RWPE2 (cell line): ENCODE measurements at regions not wholly inside any gene's neighbourhood (a gene's known extent, or its start where the extent isn't known, plus 50 kb on each side); places are given as distances from the start of the nearest gene placed in this dataset.

Experiments used
- ATAC-seq: fragments of 200-7000 bp; cut with Tn5 transposase; 3 replicates; pipeline ENCODE4 v1.9.1; 2021; ENCODE audit warnings: low read depth
- DNase-seq: peaks from one replicate; pipeline ENCODE4 v3.0.0-alpha.2; 2020; ENCODE audit warnings: low spot score
- H3K27ac ChIP-seq: fragments of 450-650 bp; 2 replicates; pipeline ENCODE4 v1.5.1; 2017; ENCODE audit warnings: mild to moderate bottlenecking; ENCODE audit not compliant: poor library complexity, severe bottlenecking
- H3K27me3 ChIP-seq: fragments of 250-450 bp; sonication (Bioruptor Pico); 2 replicates; pipeline ENCODE4 v1.5.1; 2021; ENCODE audit warnings: mild to moderate bottlenecking, moderate library complexity; ENCODE audit not compliant: insufficient read depth, poor library complexity, severe bottlenecking
- H3K36me3 ChIP-seq: fragments of 250-450 bp; sonication (Bioruptor Pico); 2 replicates; pipeline ENCODE4 v1.5.1; 2020; ENCODE audit warnings: low read depth, mild to moderate bottlenecking, moderate library complexity
- H3K4me1 ChIP-seq: fragments of 250-450 bp; sonication (Bioruptor Pico); 2 replicates; pipeline ENCODE4 v1.5.1; 2021; ENCODE audit warnings: mild to moderate bottlenecking, moderate library complexity; ENCODE audit not compliant: insufficient read depth, poor library complexity, severe bottlenecking
- H3K4me3 ChIP-seq: fragments of 250-450 bp; sonication (Bioruptor Pico); 2 replicates; pipeline ENCODE4 v1.5.1; 2021; ENCODE audit warnings: mild to moderate bottlenecking, moderate library complexity; ENCODE audit not compliant: severe bottlenecking
- H3K9me3 ChIP-seq: fragments of 250-450 bp; sonication (Bioruptor Pico); 2 replicates; pipeline ENCODE4 v1.5.1; 2021; ENCODE audit warnings: mild to moderate bottlenecking, moderate library complexity; ENCODE audit not compliant: severe bottlenecking
- CTCF ChIP-seq: fragments of 450-650 bp; IDR thresholded peaks from one replicate; pipeline ENCODE4 v1.5.1; 2017; ENCODE audit warnings: mild to moderate bottlenecking, moderate library complexity; ENCODE audit not compliant: poor library complexity, severe bottlenecking

GRCh38 chr18:67421651-67422050 is 94.9 kb downstream of the DSEL start:
- no peak for DNase-seq
- ATAC-seq: no peak
- Histone ChIP-seq H3K27ac (no peak overlapping the region), H3K36me3 (no peaks in the 10 kb centered on the region), H3K9me3 (no peaks in the 10 kb centered on the region), H3K4me3 (no peak overlapping the region), H3K27me3 (no peaks in the 10 kb centered on the region), H3K4me1 (peaks cover 15% of the 10 kb centered on the region)
- no peak for TF ChIP-seq CTCF

DNA sequence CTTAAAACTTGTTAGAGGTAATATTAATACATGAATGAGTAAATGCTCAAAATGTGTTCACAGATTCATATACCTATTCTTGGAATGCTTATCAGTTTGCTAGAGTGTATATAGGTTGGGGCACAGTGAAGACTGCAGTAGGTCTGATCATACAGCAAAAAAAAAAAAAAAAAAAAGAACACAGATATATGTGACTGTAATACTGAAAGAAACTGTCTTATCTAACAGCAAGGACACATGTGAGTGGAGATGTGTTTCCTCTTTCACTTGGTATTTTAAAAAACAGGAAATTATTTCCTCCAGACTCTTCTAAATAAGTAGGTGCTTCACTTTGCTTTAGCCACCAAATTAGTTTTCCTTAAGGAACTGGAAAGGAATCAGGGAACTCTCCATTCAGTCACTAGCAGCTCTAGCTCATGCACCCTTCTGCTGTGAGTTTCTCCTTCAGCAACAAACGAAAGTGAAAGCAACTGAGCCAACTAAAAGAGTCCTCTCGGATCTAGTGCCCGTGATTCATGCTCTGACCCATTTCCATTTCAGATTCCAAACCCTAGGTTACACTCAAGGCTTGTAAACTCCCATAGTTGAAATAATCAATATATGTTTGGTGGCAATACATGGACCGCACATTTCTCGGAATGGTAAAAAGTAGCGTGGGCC is 98.5 kb downstream of the DSEL start:
- Histone ChIP-seq H3K36me3 (no peaks in the 10 kb centered on the region), H3K27ac (no peak overlapping the region), H3K4me3 (no peak overlapping the region), H3K9me3 (no peaks in the 10 kb centered on the region), H3K27me3 (no peaks in the 10 kb centered on the region), H3K4me1 (peaks cover 8% of the 10 kb centered on the region)
- peak; percentile 81 for ATAC-seq
- no peak for TF ChIP-seq CTCF
- DNase-seq: no peak

GRCh38 chr18:67411116-67411515 is 105.4 kb downstream of the DSEL start:
- no peak overlapping the region for H3K4me3 ChIP-seq
- ATAC-seq (no peak), DNase-seq (no peak)
- no peaks in the 10 kb centered on the region for H3K27me3 ChIP-seq
- TF ChIP-seq CTCF: no peak
- H3K4me1 ChIP-seq: no peaks in the 10 kb centered on the region
- H3K9me3 ChIP-seq: no peaks in the 10 kb centered on the region
- no peaks in the 10 kb centered on the region for H3K36me3 ChIP-seq
- no peak overlapping the region for H3K27ac ChIP-seq

GRCh38 chr18:67410075-67411070 is 106.1 kb downstream of the DSEL start:
- H3K4me3 ChIP-seq: no peak overlapping the region
- no peaks in the 10 kb centered on the region for H3K27me3 ChIP-seq
- no peak for DNase-seq
- no peak for ATAC-seq
- no peaks in the 10 kb centered on the region for H3K9me3 ChIP-seq
- H3K4me1 ChIP-seq: no peaks in the 10 kb centered on the region
- no peak overlapping the region for H3K27ac ChIP-seq
- no peak for TF ChIP-seq CTCF
- H3K36me3 ChIP-seq: no peaks in the 10 kb centered on the region
